T-helper 2 cell treated with Interferon-gamma antibody and Interleukin-4, amounts not matched to agents 100 ng/mL and 5 ng/mL, for 36 hours (primary cell): ENCODE measurements at regions not wholly inside any gene's neighbourhood (a gene's known extent, or its start where the extent isn't known, plus 50 kb on each side); places are given as distances from the start of the nearest gene placed in this dataset.

Experiments used
- intact Hi-C: fragments of 100-400 bp; cut with micrococcal nuclease; formaldehyde crosslinking; loops from one replicate; pipeline ENCODE4 v1.15.1; 2023

- intact Hi-C loops, result no loop called here
These were observed 87.0 kb upstream of the TRPC3 start for GRCh38 chr4:122038896-122039295.

GRCh38 chr4:122034619-122035018, 82.8 kb upstream of the TRPC3 start:
- intact Hi-C loops, result no loop called here

- intact Hi-C loops, result no loop called here
These were observed 75.3 kb upstream of the TRPC3 start for GRCh38 chr4:122027203-122027602.

GRCh38 chr4:122017296-122017695, 65.4 kb upstream of the TRPC3 start:
- intact Hi-C loops, result no loop called here

GRCh38 chr4:122015203-122015602, 63.3 kb upstream of the TRPC3 start:
- intact Hi-C loops, result no loop called here

GRCh38 chr4:122012735-122013134, 60.9 kb upstream of the TRPC3 start:
- intact Hi-C loops, result no loop called here

GRCh38 chr4:122010610-122011009, 58.8 kb upstream of the TRPC3 start:
- intact Hi-C loops, result no loop called here

- intact Hi-C loops, result loop anchor here (5.0 kb wide), 1 partner anchor 568 kb away; no protein-coding TSS in a partner anchor
These were observed 57.7 kb upstream of the TRPC3 start for GRCh38 chr4:122009524-122009923.

- intact Hi-C loops, result loop anchor here (5.0 kb wide), 1 partner anchor 570 kb away; no protein-coding TSS in a partner anchor
These were observed 55.2 kb upstream of the TRPC3 start for GRCh38 chr4:122007016-122007415.

GRCh38 chr4:122005064-122005755, 53.4 kb upstream of the TRPC3 start:
- intact Hi-C loops, result loop anchor here (5.0 kb wide), 1 partner anchor 572 kb away; no protein-coding TSS in a partner anchor

GRCh38 chr4:122003335-122003734, 51.5 kb upstream of the TRPC3 start:
- intact Hi-C loops, result loop anchor here (1.0 to 2.0 kb wide), 2 partner anchors 52 to 103 kb away; no protein-coding TSS in a partner anchor
